ENCODE measurements at regions not wholly inside any gene's neighbourhood (a gene's known extent, or its start where the extent isn't known, plus 50 kb on each side); places are given as distances from the start of the nearest gene placed in this dataset.
"Not testable (repeated sequence)": the region's sequence is repeated elsewhere in the genome, so short reads cannot be mapped to it uniquely, and the experiment has no call there.

- Mint-ChIP-seq H3K4me3 (no peak overlapping the region), H3K27ac (no peak overlapping the region), H3K36me3 (ENCODE audit: insufficient read depth in 2 of 2) (no peaks in the 10 kb centered on the region), H3K4me1 (ENCODE audit: low read depth) (no peaks in the 10 kb centered on the region), H3K9me3 (no peaks in the 10 kb centered on the region), H3K27me3 (ENCODE audit: low read depth) (no peaks in the 10 kb centered on the region)
- ATAC-seq (replicated peaks in 1 of 2) (no peak), DNase-seq (no peak)
These were observed 312.4 kb upstream of the PIK3R1 start for GRCh38 chr5:67903121-67903520.

GRCh38 chr5:67902497-67902830 lies 313.1 kb upstream of the PIK3R1 start:
- no peaks in the 10 kb centered on the region for H3K9me3 Mint-ChIP-seq
- H3K4me3 Mint-ChIP-seq = no peak overlapping the region
- H3K4me1 Mint-ChIP-seq (ENCODE audit: low read depth) = no peaks in the 10 kb centered on the region
- no peak overlapping the region for H3K27ac Mint-ChIP-seq
- no peak for ATAC-seq (replicated peaks in 1 of 2)
- no peaks in the 10 kb centered on the region for H3K36me3 Mint-ChIP-seq (ENCODE audit: insufficient read depth in 2 of 2)
- no peaks in the 10 kb centered on the region for H3K27me3 Mint-ChIP-seq (ENCODE audit: low read depth)
- DNase-seq = no peak

GRCh38 chr5:67901814-67902496 lies 313.6 kb upstream of the PIK3R1 start:
- DNase-seq = no peak
- ATAC-seq (replicated peaks in 1 of 2) = no peak
- no peaks in the 10 kb centered on the region for H3K4me1 Mint-ChIP-seq (ENCODE audit: low read depth)

GRCh38 chr5:67900514-67900913 lies 315.0 kb upstream of the PIK3R1 start:
- no peak for DNase-seq
- no peaks in the 10 kb centered on the region for H3K27me3 Mint-ChIP-seq (ENCODE audit: low read depth)
- H3K9me3 Mint-ChIP-seq = peaks cover 0 to 2% of the 10 kb centered on the region in 2 donors
- peaks cover 2% of the 10 kb centered on the region in 2 donors for H3K36me3 Mint-ChIP-seq (ENCODE audit: insufficient read depth in 2 of 2)
- H3K27ac Mint-ChIP-seq = no peak overlapping the region
- H3K4me3 Mint-ChIP-seq = no peak overlapping the region
- ATAC-seq (replicated peaks in 1 of 2) = no peak
- H3K4me1 Mint-ChIP-seq (ENCODE audit: low read depth) = peaks cover 3% of the 10 kb centered on the region

More at GRCh38 chr5:67901814-67902496, 313.6 kb upstream of the PIK3R1 start:
- no peaks in the 10 kb centered on the region for H3K9me3 Mint-ChIP-seq
- H3K4me3 Mint-ChIP-seq = no peak overlapping the region
- H3K27me3 Mint-ChIP-seq (ENCODE audit: low read depth) = no peaks in the 10 kb centered on the region
- H3K27ac Mint-ChIP-seq = no peak overlapping the region
- H3K36me3 Mint-ChIP-seq (ENCODE audit: insufficient read depth in 2 of 2) = no peaks in the 10 kb centered on the region

GRCh38 chr5:67897980-67898379 lies 317.6 kb upstream of the PIK3R1 start:
- Mint-ChIP-seq H3K4me1 (ENCODE audit: low read depth) (peaks cover 3% of the 10 kb centered on the region), H3K36me3 (ENCODE audit: insufficient read depth in 2 of 2) (peaks cover 2% of the 10 kb centered on the region in 2 donors), H3K9me3 (peaks cover 0 to 2% of the 10 kb centered on the region in 2 donors), H3K4me3 (no peak overlapping the region), H3K27ac (no peak overlapping the region), H3K27me3 (ENCODE audit: low read depth) (no peaks in the 10 kb centered on the region)
- ATAC-seq (replicated peaks in 1 of 2) = no peak
- no peak for DNase-seq

GRCh38 chr5:67897431-67897830 lies 318.1 kb upstream of the PIK3R1 start:
- ATAC-seq (replicated peaks in 1 of 2) = no peak
- Mint-ChIP-seq H3K4me1 (ENCODE audit: low read depth) (peaks cover 3% of the 10 kb centered on the region), H3K36me3 (ENCODE audit: insufficient read depth in 2 of 2) (peaks cover 2% of the 10 kb centered on the region in 2 donors), H3K9me3 (peaks cover 0 to 2% of the 10 kb centered on the region in 2 donors), H3K27me3 (ENCODE audit: low read depth) (no peaks in the 10 kb centered on the region), H3K4me3 (no peak overlapping the region), H3K27ac (no peak overlapping the region)
- DNase-seq = no peak

GRCh38 chr5:67896930-67897313 lies 318.6 kb upstream of the PIK3R1 start:
- H3K9me3 Mint-ChIP-seq = peaks cover 0 to 2% of the 10 kb centered on the region in 2 donors
- H3K4me1 Mint-ChIP-seq (ENCODE audit: low read depth) = peaks cover 3% of the 10 kb centered on the region
- ATAC-seq (replicated peaks in 1 of 2) = no peak
- H3K36me3 Mint-ChIP-seq (ENCODE audit: insufficient read depth in 2 of 2) = peaks cover 2% of the 10 kb centered on the region in 2 donors
- no peak overlapping the region for H3K4me3 Mint-ChIP-seq
- DNase-seq = no peak
- H3K27ac Mint-ChIP-seq = no peak overlapping the region
- H3K27me3 Mint-ChIP-seq (ENCODE audit: low read depth) = no peaks in the 10 kb centered on the region

- Mint-ChIP-seq H3K9me3 (peaks cover 0 to 4% of the 10 kb centered on the region in 2 donors), H3K27ac (no peak overlapping the region), H3K36me3 (ENCODE audit: insufficient read depth in 2 of 2) (peaks cover 2% of the 10 kb centered on the region in 2 donors), H3K27me3 (ENCODE audit: low read depth) (no peaks in the 10 kb centered on the region), H3K4me1 (ENCODE audit: low read depth) (peaks cover 3% of the 10 kb centered on the region), H3K4me3 (no peak overlapping the region)
- ATAC-seq (replicated peaks in 1 of 2) = no peak
- no peak for DNase-seq
These were observed 319.1 kb upstream of the PIK3R1 start for GRCh38 chr5:67896311-67896929.

- not testable (repeated sequence) for DNase-seq; H3K4me1 Mint-ChIP-seq (ENCODE audit: low read depth); H3K27me3 Mint-ChIP-seq (ENCODE audit: low read depth); H3K36me3 Mint-ChIP-seq (ENCODE audit: insufficient read depth in 2 of 2); H3K4me3 Mint-ChIP-seq; H3K27ac Mint-ChIP-seq; ATAC-seq (replicated peaks in 1 of 2); H3K9me3 Mint-ChIP-seq
These were observed 325.7 kb upstream of the PIK3R1 start for GRCh38 chr5:67889870-67890269.

GRCh38 chr5:67887748-67888161 lies 327.8 kb upstream of the PIK3R1 start:
- Mint-ChIP-seq H3K9me3 (peaks cover 0 to 2% of the 10 kb centered on the region in 2 donors), H3K36me3 (ENCODE audit: insufficient read depth in 2 of 2) (no peaks in the 10 kb centered on the region), H3K27ac (no peak overlapping the region), H3K4me1 (ENCODE audit: low read depth) (no peaks in the 10 kb centered on the region), H3K27me3 (ENCODE audit: low read depth) (no peaks in the 10 kb centered on the region), H3K4me3 (no peak overlapping the region)
- no peak for DNase-seq
- ATAC-seq (replicated peaks in 1 of 2) = no peak

- DNase-seq = no peak
- Mint-ChIP-seq H3K36me3 (ENCODE audit: insufficient read depth in 2 of 2) (no peaks in the 10 kb centered on the region), H3K9me3 (peaks cover 0 to 2% of the 10 kb centered on the region in 2 donors), H3K27me3 (ENCODE audit: low read depth) (no peaks in the 10 kb centered on the region), H3K4me1 (ENCODE audit: low read depth) (no peaks in the 10 kb centered on the region), H3K27ac (no peak overlapping the region), H3K4me3 (no peak overlapping the region)
- ATAC-seq (replicated peaks in 1 of 2) = no peak
These were observed 328.8 kb upstream of the PIK3R1 start for GRCh38 chr5:67886761-67887160.

GRCh38 chr5:67880876-67881275 lies 334.7 kb upstream of the PIK3R1 start:
- Mint-ChIP-seq H3K36me3 (ENCODE audit: insufficient read depth in 2 of 2) (no peaks in the 10 kb centered on the region), H3K9me3 (no peaks in the 10 kb centered on the region)
- ATAC-seq (replicated peaks in 1 of 2) = no peak

GRCh38 chr5:67880511-67880805 lies 335.1 kb upstream of the PIK3R1 start:
- H3K27ac Mint-ChIP-seq = no peak overlapping the region
- H3K4me3 Mint-ChIP-seq = no peak overlapping the region
- H3K36me3 Mint-ChIP-seq (ENCODE audit: insufficient read depth in 2 of 2) = no peaks in the 10 kb centered on the region
- no peak for ATAC-seq (replicated peaks in 1 of 2)
- H3K9me3 Mint-ChIP-seq = no peaks in the 10 kb centered on the region
- DNase-seq = no peak
- peaks cover 7% of the 10 kb centered on the region for H3K27me3 Mint-ChIP-seq (ENCODE audit: low read depth)
- no peaks in the 10 kb centered on the region for H3K4me1 Mint-ChIP-seq (ENCODE audit: low read depth)

More at GRCh38 chr5:67880876-67881275, 334.7 kb upstream of the PIK3R1 start:
- Mint-ChIP-seq H3K27me3 (ENCODE audit: low read depth) (peaks cover 7% of the 10 kb centered on the region), H3K4me3 (no peak overlapping the region), H3K4me1 (ENCODE audit: low read depth) (no peaks in the 10 kb centered on the region), H3K27ac (no peak overlapping the region)
- DNase-seq = no peak

Data from activated T-cell treated with anti-CD3 and anti-CD28 coated beads, Interleukin-2, amount 50 U/mL, for 72 hours (primary cell).